GM21529 (cell line): ENCODE measurements at regions not wholly inside any gene's neighbourhood (a gene's known extent, or its start where the extent isn't known, plus 50 kb on each side); places are given as distances from the start of the nearest gene placed in this dataset.

Source experiments
- ATAC-seq: cut with Tn5 transposase; IDR thresholded peaks from one replicate; pipeline ENCODE4 v1.9.1; 2021; ENCODE audit not compliant: unreplicated experiment

- no peak for ATAC-seq
Measured at GRCh38 chr2:12429779-12430406, 286.8 kb upstream of the TRIB2 start.

GRCh38 chr2:12430407-12431133 is 286.2 kb upstream of the TRIB2 start:
- peak; percentile 99 for ATAC-seq

- ATAC-seq, result no peak
Measured at GRCh38 chr2:12432985-12433625, 283.6 kb upstream of the TRIB2 start.

DNA sequence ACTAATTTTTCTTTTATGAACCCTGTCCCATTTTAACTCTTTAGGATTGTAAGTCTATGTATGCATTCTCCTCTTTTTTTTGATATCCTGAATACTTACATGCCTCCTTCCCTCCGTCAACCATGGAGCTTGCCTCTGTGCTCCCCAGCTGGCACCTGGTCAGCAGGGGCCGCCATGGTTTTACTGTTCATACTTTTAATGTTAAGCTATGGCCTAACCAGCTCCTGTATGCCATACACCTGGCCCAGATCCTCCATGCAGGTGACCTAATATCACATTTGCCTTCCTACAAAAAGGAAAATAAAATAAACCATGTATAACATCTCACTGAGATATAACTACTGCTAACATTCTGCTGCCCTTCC is 283.1 kb upstream of the TRIB2 start:
- ATAC-seq, result no peak

GRCh38 chr2:12434630-12435098 is 282.1 kb upstream of the TRIB2 start:
- no peak for ATAC-seq

GRCh38 chr2:12435430-12436222 is 281.1 kb upstream of the TRIB2 start:
- no peak for ATAC-seq

GRCh38 chr2:12436483-12436882 is 280.3 kb upstream of the TRIB2 start:
- ATAC-seq, result no peak

- ATAC-seq, result no peak
Measured at GRCh38 chr2:12436935-12437561, 279.7 kb upstream of the TRIB2 start.

GRCh38 chr2:12440731-12441130 is 276.0 kb upstream of the TRIB2 start:
- no peak for ATAC-seq

GRCh38 chr2:12441750-12442475 is 274.8 kb upstream of the TRIB2 start:
- no peak for ATAC-seq

DNA sequence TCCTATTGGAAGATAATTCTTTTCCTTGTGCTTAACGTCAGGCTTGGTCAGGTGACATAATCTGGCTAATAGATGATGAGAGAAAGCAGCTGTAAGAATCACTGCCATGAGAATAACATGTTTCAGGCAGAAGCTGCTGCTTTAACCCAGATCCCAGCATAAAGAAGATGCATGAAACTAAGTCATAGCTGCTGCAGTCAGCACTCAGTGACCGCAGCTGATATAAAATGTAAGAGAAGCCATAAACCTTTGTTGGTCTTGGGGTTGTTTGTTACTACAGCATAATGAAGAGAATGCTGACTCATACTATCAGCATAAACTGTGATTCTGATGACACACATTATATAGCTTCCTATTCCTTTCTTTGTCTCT is 274.3 kb upstream of the TRIB2 start:
- no peak for ATAC-seq

- no peak for ATAC-seq
Measured at GRCh38 chr2:12448846-12449505, 267.8 kb upstream of the TRIB2 start.

DNA sequence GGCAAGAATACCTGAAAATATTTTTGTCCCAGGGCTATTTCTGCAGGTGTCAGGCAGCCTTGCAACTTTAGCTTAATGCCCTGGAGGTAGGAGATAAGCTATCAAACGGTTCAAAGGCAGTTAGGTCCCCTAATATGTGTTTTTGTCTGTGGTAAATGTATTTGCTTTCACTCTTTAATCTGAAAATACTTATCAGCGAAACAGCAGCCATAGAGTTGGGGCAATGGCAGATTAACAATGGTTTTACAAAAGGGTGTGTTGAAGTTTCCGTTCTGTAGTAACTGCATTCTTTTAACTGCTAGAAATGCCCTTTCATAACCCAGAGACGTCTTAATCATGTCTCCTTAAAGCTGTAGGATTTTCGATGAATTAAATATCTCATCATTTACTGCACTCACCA is 265.0 kb upstream of the TRIB2 start:
- ATAC-seq, result no peak

DNA sequence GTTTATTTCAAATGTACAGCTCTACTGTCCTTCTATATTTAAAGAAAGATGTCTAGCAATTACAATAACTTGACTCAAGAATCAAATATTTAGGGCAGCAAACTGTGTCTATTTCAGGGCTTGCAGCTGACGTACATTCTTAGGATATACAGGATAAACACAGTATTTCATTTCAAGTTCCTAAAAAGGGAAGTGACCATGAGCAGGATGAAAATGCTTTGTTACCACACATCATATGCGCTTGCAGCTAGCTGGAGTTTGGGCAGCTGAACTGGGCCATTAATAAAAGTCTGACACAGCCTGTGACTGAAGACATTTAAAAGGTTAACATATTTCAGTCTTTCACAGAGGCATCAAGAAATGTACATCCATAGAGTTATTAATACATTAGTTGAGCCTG is 264.6 kb upstream of the TRIB2 start:
- ATAC-seq, result no peak

DNA sequence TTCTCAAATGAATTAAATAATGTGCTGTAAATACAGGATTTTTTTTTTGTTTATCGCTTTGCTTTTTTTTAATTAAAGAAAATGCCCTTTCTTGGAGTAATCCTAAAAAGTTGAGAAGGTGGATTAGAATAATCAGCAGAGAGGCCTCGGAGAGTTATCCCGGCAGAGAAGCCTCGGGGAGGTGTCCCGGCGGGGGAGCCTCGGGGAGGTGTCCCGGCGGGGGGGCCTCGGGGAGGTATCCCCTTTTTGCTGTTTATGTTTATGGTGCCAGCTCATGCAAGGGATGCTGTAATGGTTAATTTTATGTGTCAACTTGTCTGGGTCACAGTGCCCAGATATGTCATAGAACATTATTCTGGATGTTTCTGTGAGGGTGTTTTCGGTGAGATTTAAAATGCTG is 263.0 kb upstream of the TRIB2 start:
- no peak for ATAC-seq

GRCh38 chr2:12455661-12456060 is 261.1 kb upstream of the TRIB2 start:
- ATAC-seq, result no peak

DNA sequence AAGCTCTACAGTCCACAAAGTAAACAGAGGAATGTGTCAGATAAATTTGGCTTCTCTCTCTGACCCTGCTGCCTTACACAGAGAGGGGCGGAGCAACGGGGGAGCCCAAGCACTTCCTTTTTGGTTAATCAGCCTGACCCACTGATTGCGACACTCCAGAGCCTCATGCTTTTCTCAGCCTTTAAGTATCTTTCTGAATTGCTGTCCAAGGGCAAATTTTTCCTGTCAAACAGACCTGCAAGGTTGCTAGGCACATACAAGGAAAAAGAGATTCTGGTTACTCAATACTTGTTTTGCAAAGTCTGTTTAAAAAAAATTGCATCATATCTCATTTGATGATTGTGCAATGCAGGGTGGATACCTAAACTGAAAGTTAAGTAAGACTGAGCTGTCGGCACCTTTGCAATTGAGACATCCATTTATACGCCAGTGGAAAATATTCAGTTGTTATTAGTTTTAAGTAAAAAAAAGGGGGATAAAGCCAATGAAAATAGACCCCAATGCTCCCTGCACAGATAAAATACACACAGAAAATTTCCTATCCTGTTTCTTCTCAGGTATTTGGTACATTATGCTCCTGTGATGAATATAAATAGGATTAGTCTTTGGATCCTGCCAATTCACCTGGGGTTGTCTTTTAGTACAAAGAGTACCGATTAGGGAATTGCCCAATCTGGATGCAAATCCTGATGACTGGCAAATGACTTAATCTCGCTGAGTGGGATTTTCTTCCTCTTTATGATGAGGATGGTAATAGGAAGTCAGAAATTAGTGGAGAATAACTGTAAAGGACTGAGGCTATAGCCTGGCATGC is 260.2 kb upstream of the TRIB2 start:
- peak; percentile 98 for ATAC-seq

- ATAC-seq, result no peak
Measured at GRCh38 chr2:12457831-12458230, 258.9 kb upstream of the TRIB2 start.

DNA sequence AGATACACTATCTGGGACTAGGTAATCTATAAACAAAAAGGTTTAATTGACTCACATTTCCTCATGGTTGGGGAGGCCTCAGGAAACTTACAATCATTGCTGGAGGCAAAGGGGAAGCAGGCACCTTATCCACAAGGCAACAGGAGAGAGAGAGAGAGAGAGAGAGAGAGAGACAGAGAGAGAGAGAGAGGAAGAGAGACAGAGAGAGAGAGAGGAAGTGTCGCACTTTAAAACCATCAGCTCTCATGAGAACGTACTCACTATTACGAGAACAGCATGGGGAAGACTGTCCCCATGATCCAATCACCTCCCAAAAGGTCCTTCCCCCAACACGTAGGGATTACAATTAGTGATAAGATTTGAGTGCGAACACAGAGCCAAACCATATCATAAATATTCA is 253.5 kb upstream of the TRIB2 start:
- no peak for ATAC-seq
